Effector memory CD4-positive, alpha-beta T cell (primary cell): ENCODE measurements at regions not wholly inside any gene's neighbourhood (a gene's known extent, or its start where the extent isn't known, plus 50 kb on each side); places are given as distances from the start of the nearest gene placed in this dataset.
"Not testable (repeated sequence)": the region's sequence is repeated elsewhere in the genome, so short reads cannot be mapped to it uniquely, and the experiment has no call there.

Source experiments
- DNase-seq, 3 donors: peaks; one replicate each; pipeline ENCODE4 v3.0.0-alpha.2; 2020
- H3K27ac ChIP-seq: 2 replicates; pipeline ENCODE4 v1.7.0; 2013; ENCODE audit warnings: mild to moderate bottlenecking, low read length, moderate library complexity; ENCODE audit not compliant: insufficient read depth, poor library complexity, severe bottlenecking
- H3K27me3 ChIP-seq: replicated peaks from 2 replicates; pipeline ENCODE4 v1.7.0; 2013; ENCODE audit warnings: mild to moderate bottlenecking, low read length; ENCODE audit not compliant: insufficient read depth, control insufficient read depth, poor library complexity, severe bottlenecking
- H3K36me3 ChIP-seq: 2 replicates; pipeline ENCODE4 v1.7.0; 2013; ENCODE audit warnings: mild to moderate bottlenecking, low read length, moderate library complexity; ENCODE audit not compliant: control insufficient read depth, insufficient read depth
- H3K4me1 ChIP-seq: 2 replicates; pipeline ENCODE4 v1.7.0; 2013; ENCODE audit warnings: low read length, mild to moderate bottlenecking; ENCODE audit not compliant: control insufficient read depth, insufficient read depth, poor library complexity, severe bottlenecking
- H3K4me3 ChIP-seq: 2 replicates; pipeline ENCODE4 v1.7.0; 2013; ENCODE audit warnings: low read length, low read depth, mild to moderate bottlenecking; ENCODE audit not compliant: insufficient read depth, poor library complexity, severe bottlenecking
- H3K9me3 ChIP-seq: 2 replicates; pipeline ENCODE4 v1.7.0; 2013; ENCODE audit warnings: mild to moderate bottlenecking, low read length, moderate library complexity; ENCODE audit not compliant: control insufficient read depth

DNA sequence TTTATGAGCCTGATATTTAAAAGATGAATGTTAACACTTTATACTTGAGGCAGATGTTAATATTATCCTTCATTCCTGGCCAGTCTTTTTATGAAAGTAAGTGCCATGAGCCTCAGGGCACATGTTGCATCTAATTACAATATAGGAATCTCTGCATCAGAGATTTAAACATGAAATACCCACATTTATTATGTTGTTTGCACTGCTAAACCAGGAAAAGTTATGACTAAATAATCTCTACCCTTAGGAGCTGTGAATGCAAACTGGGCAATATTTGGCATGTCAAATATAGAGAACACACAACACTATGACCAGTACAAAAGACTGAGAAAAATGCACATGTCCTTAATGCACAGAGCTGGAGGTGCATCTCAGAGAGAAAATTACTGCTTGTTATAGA lies 526.1 kb upstream of the GRAMD2B start:
- no peak for DNase-seq
- no peak overlapping the region for H3K27ac ChIP-seq

DNA sequence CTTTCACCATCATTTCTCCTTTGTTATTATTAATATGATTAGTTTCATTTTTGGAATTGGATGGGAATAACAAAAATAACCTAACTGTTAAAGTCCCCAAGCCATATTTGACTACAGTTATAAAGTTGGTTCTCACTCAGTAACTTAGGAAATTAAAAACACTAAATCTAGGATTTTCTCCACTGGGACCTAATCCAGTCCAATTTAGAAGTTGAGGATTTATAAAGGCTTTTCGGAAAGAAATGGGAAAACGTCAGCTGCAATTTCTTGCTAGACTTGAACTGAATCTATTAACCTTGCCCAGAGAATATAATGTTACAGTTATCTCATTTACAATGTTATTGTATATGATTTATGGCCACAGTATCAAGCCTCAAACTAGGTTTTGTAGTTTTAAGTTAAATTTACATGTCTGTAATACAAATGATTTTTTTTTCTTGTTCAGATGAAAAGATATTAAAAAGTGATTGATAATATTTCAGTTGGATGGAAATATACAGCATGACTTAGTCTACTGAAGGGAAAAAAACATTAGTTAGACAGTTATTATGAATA lies 524.3 kb upstream of the GRAMD2B start:
- H3K27ac ChIP-seq: no peak overlapping the region
- no peaks in the 10 kb centered on the region for H3K4me1 ChIP-seq
- no peaks in the 10 kb centered on the region for H3K36me3 ChIP-seq
- no peaks in the 10 kb centered on the region for H3K27me3 ChIP-seq
- DNase-seq: no peak
- H3K9me3 ChIP-seq: no peaks in the 10 kb centered on the region
- H3K4me3 ChIP-seq: no peak overlapping the region

More for the DNA sequence above, 526.1 kb upstream of the GRAMD2B start:
- Histone ChIP-seq H3K27me3 (no peaks in the 10 kb centered on the region), H3K36me3 (no peaks in the 10 kb centered on the region), H3K9me3 (no peaks in the 10 kb centered on the region), H3K4me1 (no peaks in the 10 kb centered on the region), H3K4me3 (no peak overlapping the region)

DNA sequence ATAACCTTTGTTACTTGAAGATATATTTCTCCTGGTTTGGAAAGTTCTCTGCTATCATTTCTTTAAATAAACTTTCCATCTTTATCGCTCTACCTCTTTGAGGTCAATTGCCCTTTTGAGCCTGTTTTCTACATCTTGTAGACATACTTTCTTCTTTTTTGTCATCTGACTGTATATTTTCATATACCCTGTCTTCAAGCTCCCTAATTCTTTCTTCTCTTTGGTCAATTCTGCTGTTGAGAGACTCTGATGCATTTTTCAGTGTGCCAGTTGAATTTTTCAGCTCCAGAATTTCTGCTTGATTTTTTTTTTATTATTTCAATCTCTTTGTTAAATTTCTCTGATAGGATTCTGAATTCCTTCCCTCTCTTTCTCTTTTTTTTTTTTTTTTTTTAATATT lies 511.2 kb upstream of the GRAMD2B start:
- no peak overlapping the region for H3K4me3 ChIP-seq
- H3K4me1 ChIP-seq: no peaks in the 10 kb centered on the region
- H3K36me3 ChIP-seq: no peaks in the 10 kb centered on the region
- H3K27me3 ChIP-seq: no peaks in the 10 kb centered on the region
- no peak overlapping the region for H3K27ac ChIP-seq
- H3K9me3 ChIP-seq: no peaks in the 10 kb centered on the region
- DNase-seq: no peak

DNA sequence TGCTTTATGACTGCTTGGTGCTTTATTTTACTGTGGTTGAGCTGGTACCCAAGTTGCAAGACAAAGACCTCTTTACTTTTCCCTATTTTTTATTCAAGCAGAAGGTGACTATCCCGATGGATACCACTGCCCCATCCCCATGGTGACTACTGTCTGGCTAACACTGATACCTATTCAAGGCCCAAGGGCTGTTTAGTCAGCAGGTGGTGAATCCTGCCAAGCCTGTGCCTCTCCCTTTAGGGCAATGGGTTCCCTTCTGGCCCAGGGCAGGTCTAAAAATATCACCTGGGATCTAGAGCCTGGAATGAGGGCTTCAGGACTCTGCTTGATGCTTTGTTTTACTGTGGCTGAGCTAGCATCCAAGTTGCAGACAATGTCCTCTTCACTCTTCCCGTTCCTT lies 510.0 kb upstream of the GRAMD2B start:
- H3K4me3 ChIP-seq: no peak overlapping the region
- no peaks in the 10 kb centered on the region for H3K27me3 ChIP-seq
- no peaks in the 10 kb centered on the region for H3K36me3 ChIP-seq
- no peaks in the 10 kb centered on the region for H3K9me3 ChIP-seq
- H3K27ac ChIP-seq: no peak overlapping the region
- no peak for DNase-seq
- no peaks in the 10 kb centered on the region for H3K4me1 ChIP-seq

DNA sequence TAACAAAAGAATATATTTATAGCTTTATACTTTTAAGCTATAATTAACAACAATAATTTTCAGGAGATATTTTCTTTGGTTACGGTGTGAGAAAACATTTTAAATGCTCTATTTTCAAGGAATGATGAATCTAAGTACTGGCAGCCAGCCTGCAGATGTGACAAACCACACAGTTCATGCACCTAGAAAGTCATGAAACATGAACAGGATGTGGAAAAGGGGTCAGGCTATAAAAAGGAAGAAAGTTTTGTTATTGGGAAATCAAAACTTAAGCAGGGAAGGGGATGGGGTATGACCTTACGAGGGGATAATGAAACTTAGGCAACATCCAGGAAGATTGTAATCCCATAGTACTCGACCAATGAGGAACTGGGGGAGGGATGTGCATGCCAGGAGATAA lies 508.7 kb upstream of the GRAMD2B start:
- Histone ChIP-seq H3K9me3 (no peaks in the 10 kb centered on the region), H3K27me3 (no peaks in the 10 kb centered on the region), H3K4me3 (no peak overlapping the region), H3K36me3 (no peaks in the 10 kb centered on the region), H3K4me1 (no peaks in the 10 kb centered on the region), H3K27ac (no peak overlapping the region)
- no peak for DNase-seq

DNA sequence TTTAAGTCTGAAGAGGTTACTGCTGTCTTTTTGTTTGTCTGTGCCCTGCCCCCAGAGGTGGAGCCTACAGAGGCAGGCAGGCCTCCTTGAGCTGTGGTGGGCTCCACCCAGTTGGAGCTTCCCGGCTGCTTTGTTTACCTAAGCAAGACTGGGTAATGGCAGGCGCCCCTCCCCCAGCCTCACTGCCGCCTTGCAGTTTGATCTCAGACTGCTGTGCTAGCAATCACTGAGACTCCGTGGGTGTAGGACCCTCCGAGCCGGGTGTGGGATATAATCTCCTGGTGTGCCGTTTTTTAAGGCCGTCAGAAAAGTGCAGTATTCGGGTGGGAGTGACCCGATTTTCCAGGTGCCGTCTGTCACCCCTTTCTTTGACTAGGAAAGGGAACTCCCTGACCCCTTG lies 499.3 kb upstream of the GRAMD2B start:
- H3K4me3 ChIP-seq, H3K27ac ChIP-seq: not testable (repeated sequence)

DNA sequence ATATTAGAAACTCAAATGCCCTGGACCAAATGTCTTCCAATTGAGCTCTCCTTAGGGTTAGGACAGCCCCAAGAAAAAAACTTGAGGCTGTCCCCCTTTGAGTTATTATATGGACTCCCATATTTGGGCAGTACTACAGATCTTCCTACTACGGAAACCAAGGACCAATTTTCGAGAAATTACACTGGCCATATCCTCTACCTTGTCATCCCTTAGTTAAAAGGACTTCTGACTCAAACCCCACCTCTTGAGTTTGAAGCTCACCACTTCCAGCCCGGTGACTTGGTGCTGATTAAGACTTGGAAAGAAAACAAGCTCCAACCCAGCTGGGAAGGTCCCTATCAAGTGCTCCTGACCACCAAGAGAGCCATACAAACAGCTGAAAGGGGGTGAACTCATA lies 497.0 kb upstream of the GRAMD2B start:
- Histone ChIP-seq H3K27ac (no peak overlapping the region), H3K36me3 (no peaks in the 10 kb centered on the region)

More for the DNA sequence above, 499.3 kb upstream of the GRAMD2B start:
- H3K9me3 ChIP-seq, H3K27me3 ChIP-seq, H3K36me3 ChIP-seq, H3K4me1 ChIP-seq, DNase-seq: not testable (repeated sequence)

DNA sequence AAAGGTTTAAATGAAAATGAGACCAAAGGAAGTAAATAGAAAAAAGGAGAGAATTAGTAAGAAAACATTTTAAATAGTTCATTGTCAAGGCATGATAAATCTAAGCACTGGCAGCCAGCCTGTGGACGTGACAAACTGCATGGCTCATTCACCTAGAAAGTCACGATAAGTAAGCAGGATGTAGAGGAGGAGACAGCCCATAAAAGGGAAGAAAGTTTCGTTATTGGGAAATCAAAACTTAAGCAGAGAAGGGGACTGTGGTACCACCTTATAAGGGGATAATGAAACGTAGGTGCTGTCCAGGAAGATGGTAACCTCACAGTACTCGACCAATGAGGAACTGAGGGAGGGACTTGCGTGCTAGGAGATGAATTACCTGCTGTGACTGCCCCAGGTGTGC lies 494.5 kb upstream of the GRAMD2B start:
- H3K4me3 ChIP-seq: no peak overlapping the region
- H3K36me3 ChIP-seq: no peaks in the 10 kb centered on the region
- H3K27ac ChIP-seq: no peak overlapping the region
- no peaks in the 10 kb centered on the region for H3K4me1 ChIP-seq
- no peak for DNase-seq
- no peaks in the 10 kb centered on the region for H3K27me3 ChIP-seq
- H3K9me3 ChIP-seq: no peaks in the 10 kb centered on the region

More for the DNA sequence above, 497.0 kb upstream of the GRAMD2B start:
- Histone ChIP-seq H3K4me3 (no peak overlapping the region), H3K4me1 (no peaks in the 10 kb centered on the region), H3K27me3 (no peaks in the 10 kb centered on the region), H3K9me3 (no peaks in the 10 kb centered on the region)
- no peak for DNase-seq

DNA sequence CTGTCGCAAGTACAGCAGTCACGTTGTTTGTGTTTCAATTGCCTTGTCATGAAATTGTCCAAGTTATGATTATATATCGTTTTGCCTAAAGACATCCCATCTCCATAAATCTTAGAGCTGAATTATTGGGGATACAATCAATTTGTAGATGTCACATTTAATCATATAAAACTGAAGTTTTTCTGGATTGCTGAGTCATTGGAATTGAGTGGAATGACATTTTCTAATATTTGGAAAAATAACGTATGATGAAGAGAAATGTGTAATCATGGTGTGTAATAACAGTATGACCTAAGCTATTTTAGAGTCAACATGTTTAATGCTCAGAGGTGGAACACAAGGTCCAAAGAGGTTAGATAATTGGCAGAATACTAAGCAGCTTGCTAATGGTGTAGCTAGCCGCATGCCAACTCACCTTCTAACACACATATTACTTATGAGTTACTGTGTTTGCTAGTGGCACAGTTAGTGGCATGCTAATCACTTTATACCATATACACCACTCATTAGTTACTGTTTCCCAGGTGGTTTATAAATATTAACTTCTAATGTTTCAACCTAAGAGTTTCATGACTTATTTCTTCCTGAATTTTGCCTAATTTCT lies 473.1 kb upstream of the GRAMD2B start:
- H3K9me3 ChIP-seq: no peaks in the 10 kb centered on the region
- no peaks in the 10 kb centered on the region for H3K4me1 ChIP-seq
- H3K36me3 ChIP-seq: no peaks in the 10 kb centered on the region
- no peaks in the 10 kb centered on the region for H3K27me3 ChIP-seq
- DNase-seq: no peak
- no peak overlapping the region for H3K27ac ChIP-seq
- no peak overlapping the region for H3K4me3 ChIP-seq

DNA sequence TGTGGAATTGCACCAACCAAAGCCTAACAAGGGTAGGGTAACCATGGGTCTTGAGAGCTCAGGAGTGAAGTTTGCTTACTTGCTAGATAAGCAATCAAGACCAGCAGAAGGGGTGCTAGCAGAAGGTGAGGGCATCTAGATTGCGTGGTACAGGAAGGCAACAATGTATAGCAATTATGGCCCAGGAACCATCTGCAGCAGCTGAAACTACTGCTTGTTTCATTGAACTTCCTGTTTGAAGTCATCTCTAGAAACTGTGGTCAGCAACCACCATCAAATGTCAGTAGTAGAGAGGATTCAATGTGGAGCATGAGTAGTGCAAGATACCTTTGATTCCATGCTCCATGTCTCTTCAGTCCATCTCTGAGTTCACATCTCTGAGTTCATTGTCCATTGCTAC lies 462.1 kb upstream of the GRAMD2B start:
- Histone ChIP-seq H3K27me3 (no peaks in the 10 kb centered on the region), H3K36me3 (no peaks in the 10 kb centered on the region), H3K4me1 (no peaks in the 10 kb centered on the region), H3K4me3 (no peak overlapping the region), H3K27ac (no peak overlapping the region), H3K9me3 (no peaks in the 10 kb centered on the region)
- no peak for DNase-seq
